H1 (cell line): ENCODE measurements at regions not wholly inside any gene's neighbourhood (a gene's known extent, or its start where the extent isn't known, plus 50 kb on each side); places are given as distances from the start of the nearest gene placed in this dataset.

ENCODE experiments used
- CTCF ChIA-PET: fragments of 300-600 bp; sonication (Branson Sonifier 250); formaldehyde crosslinking; loops from one replicate; lab custom pipeline; 2021; ENCODE audit not compliant: partially characterized antibody; lab: Charles Lee
- POLR2A ChIA-PET: fragments of 300-600 bp; sonication (Branson Sonifier 250); formaldehyde crosslinking; loops from one replicate; lab custom pipeline; 2021; ENCODE audit warnings: inconsistent platforms; ENCODE audit not compliant: partially characterized antibody; lab: Charles Lee
- DNase-seq, 2 experiments: peaks; one replicate each; pipeline versions ENCODE4 v3.0.0 to v3.0.0-alpha.2; 2010 to 2022; ENCODE audit warnings: low spot score in 2 of 2, low read depth in 1 of 2, mixed read lengths in 1 of 2
- FAIRE-seq: peaks from 2 replicates; lab custom pipeline; 2011; peaks lifted over from hg19 to GRCh38; lab: Jason Lieb, UNC
- H2AFZ ChIP-seq: 2 replicates; pipeline ENCODE4 v1.8.1; 2012; ENCODE audit warnings: low read length, inconsistent platforms
- H2AK5ac ChIP-seq: 2 replicates; pipeline ENCODE4 v1.6.1; 2013; ENCODE audit warnings: low read depth, low read length
- H2BK120ac ChIP-seq: replicated peaks from 2 replicates; pipeline ENCODE3; 2013; ENCODE audit warnings: low read depth, low read length, inconsistent platforms
- H2BK12ac ChIP-seq: 2 replicates; pipeline ENCODE4 v1.6.1; 2013; ENCODE audit warnings: low read depth, low read length
- H2BK15ac ChIP-seq: 2 replicates; pipeline ENCODE4 v1.6.1; 2013; ENCODE audit warnings: low read length
- H2BK20ac ChIP-seq: 2 replicates; pipeline ENCODE4 v1.6.1; 2013; ENCODE audit warnings: low read length
- H2BK5ac ChIP-seq: 2 replicates; pipeline ENCODE4 v1.6.1; 2013; ENCODE audit warnings: low read depth, low read length
- H3K14ac ChIP-seq: 2 replicates; pipeline ENCODE4 v1.6.1; 2013; ENCODE audit warnings: inconsistent platforms; ENCODE audit not compliant: insufficient read length
- H3K18ac ChIP-seq: 2 replicates; pipeline ENCODE4 v1.6.1; 2013; ENCODE audit warnings: low read length; ENCODE audit errors: extremely low read depth
- H3K23ac ChIP-seq: 2 replicates; pipeline ENCODE4 v1.6.1; 2013; ENCODE audit warnings: inconsistent platforms; ENCODE audit not compliant: insufficient read length
- H3K23me2 ChIP-seq: 2 replicates; pipeline ENCODE4 v1.6.1; 2013; ENCODE audit warnings: low read depth, low read length
- H3K27ac ChIP-seq: 2 replicates; pipeline ENCODE4 v1.6.1; 2011; ENCODE audit warnings: low read depth, low read length, inconsistent platforms
- H3K27me3 ChIP-seq, 4 experiments: replicated peaks in 1 of 4; 1 replicate in 1 of 4; 2 replicates in 3 of 4; pipeline versions ENCODE4 v1.6.1 to v1.8.1; 2011 to 2013; ENCODE audit warnings: low read length in 3 of 4, mild to moderate bottlenecking in 3 of 4, inconsistent platforms in 2 of 4, mixed read lengths in 2 of 4, moderate library complexity in 1 of 4; ENCODE audit not compliant: control insufficient read depth in 3 of 4, insufficient read depth in 3 of 4; ENCODE audit errors: extremely low read depth in 1 of 4
- H3K36me3 ChIP-seq, 4 experiments: 2 replicates each; pipeline versions ENCODE4 v1.6.1 to v1.8.1; 2011 to 2013; ENCODE audit warnings: mild to moderate bottlenecking in 4 of 4, low read length in 3 of 4, moderate library complexity in 2 of 4, control low read depth in 1 of 4, inconsistent platforms in 1 of 4; ENCODE audit not compliant: insufficient read depth in 4 of 4, control insufficient read depth in 2 of 4
- H3K4ac ChIP-seq: replicated peaks from 2 replicates; pipeline ENCODE3; 2013; ENCODE audit warnings: low read length, low read depth, mixed read lengths, inconsistent platforms; ENCODE audit not compliant: insufficient read length
- H3K4me1 ChIP-seq, 4 experiments: replicated peaks in 1 of 4; 1 replicate in 1 of 4; 2 replicates in 3 of 4; pipeline versions ENCODE4 v1.6.1 to v1.8.1; 2011 to 2013; ENCODE audit warnings: low read length in 3 of 4, inconsistent platforms in 2 of 4, mixed read lengths in 1 of 4; ENCODE audit not compliant: insufficient read depth in 4 of 4, control insufficient read depth in 3 of 4
- H3K4me2 ChIP-seq, 2 experiments: 2 replicates each; pipeline versions ENCODE4 v1.6.1 to v1.8.1; 2011 to 2013; ENCODE audit warnings: low read depth in 2 of 2, low read length in 2 of 2, control low read depth in 1 of 2, inconsistent platforms in 1 of 2, mild to moderate bottlenecking in 1 of 2; ENCODE audit not compliant: insufficient read depth in 1 of 2
- H3K4me3 ChIP-seq, 4 experiments: fragments of 200-600, 300-600 bp in 1 of 4; sonication (generic), shearing (Covaris generic), sonication (Bioruptor Twin) in 1 of 4; 2 replicates each; pipeline versions ENCODE4 v1.5.1 to v1.8.1; 2011 to 2016; ENCODE audit warnings: low read length in 4 of 4, low read depth in 3 of 4, control low read depth in 2 of 4, inconsistent platforms in 2 of 4, mild to moderate bottlenecking in 2 of 4, mixed read lengths in 1 of 4, moderate library complexity in 1 of 4; ENCODE audit not compliant: insufficient read depth in 2 of 4; ENCODE audit errors: extremely low read depth in 1 of 4
- H3K56ac ChIP-seq: replicated peaks from 2 replicates; pipeline ENCODE3; 2013; ENCODE audit warnings: low read depth, mild to moderate bottlenecking, mixed read lengths, low read length, inconsistent platforms; ENCODE audit not compliant: insufficient read length
- H3K79me1 ChIP-seq: 2 replicates; pipeline ENCODE4 v1.6.1; 2013; ENCODE audit warnings: low read depth, low read length, control low read depth
- H3K79me2 ChIP-seq, 2 experiments: 2 replicates each; pipeline versions ENCODE4 v1.6.1 to v1.8.1; 2012 to 2013; ENCODE audit warnings: low read length in 2 of 2, mild to moderate bottlenecking in 2 of 2, inconsistent platforms in 1 of 2; ENCODE audit not compliant: insufficient read depth in 2 of 2, control insufficient read depth in 1 of 2
- H3K9ac ChIP-seq, 4 experiments: replicated peaks in 1 of 4; 1 replicate in 1 of 4; 2 replicates in 3 of 4; pipeline versions ENCODE4 v1.6.1 to v1.8.1; 2011 to 2013; ENCODE audit warnings: low read depth in 3 of 4, low read length in 3 of 4, control low read depth in 2 of 4, mild to moderate bottlenecking in 2 of 4, moderate library complexity in 2 of 4, inconsistent platforms in 1 of 4; ENCODE audit errors: extremely low read depth in 1 of 4
- H3K9me3 ChIP-seq, 2 experiments: 2 replicates each; pipeline versions ENCODE4 v1.6.1 to v1.8.1; 2012 to 2013; ENCODE audit warnings: mild to moderate bottlenecking in 2 of 2, moderate library complexity in 2 of 2, control low read depth in 1 of 2, inconsistent platforms in 1 of 2, low read depth in 1 of 2, low read length in 1 of 2, mixed read lengths in 1 of 2; ENCODE audit not compliant: insufficient read depth in 2 of 2
- H4K20me1 ChIP-seq, 2 experiments: replicated peaks in 1 of 2; 2 replicates each; pipeline versions ENCODE3 to v1.8.1; 2011 to 2013; ENCODE audit warnings: inconsistent platforms in 2 of 2, low read length in 2 of 2, mild to moderate bottlenecking in 1 of 2; ENCODE audit not compliant: insufficient read depth in 2 of 2, control insufficient read depth in 1 of 2
- H4K5ac ChIP-seq: 2 replicates; pipeline ENCODE4 v1.6.1; 2013; ENCODE audit warnings: low read length, low read depth, mixed read lengths, inconsistent platforms; ENCODE audit not compliant: insufficient read length
- H4K8ac ChIP-seq: 2 replicates; pipeline ENCODE4 v1.8.0; 2013; ENCODE audit warnings: mild to moderate bottlenecking, moderate library complexity, low read length, inconsistent platforms; ENCODE audit not compliant: insufficient read depth; ENCODE audit errors: extremely low read depth
- H4K91ac ChIP-seq: replicated peaks from 2 replicates; pipeline ENCODE3; 2013; ENCODE audit warnings: low read length, mixed read lengths, inconsistent platforms; ENCODE audit not compliant: insufficient read length
- CREB1 ChIP-seq: IDR thresholded peaks from 2 replicates; pipeline ENCODE4 v1.6.1; 2012; ENCODE audit warnings: inconsistent platforms
- GTF2F1 ChIP-seq: IDR thresholded peaks from 2 replicates; pipeline ENCODE4 v1.6.1; 2012; ENCODE audit warnings: low read depth, low read length, improper control_type of control experiment, borderline replicate concordance
- NANOG ChIP-seq: IDR thresholded peaks from 2 replicates; pipeline ENCODE4 v1.6.1; 2011; ENCODE audit warnings: low read length, low read depth, mild to moderate bottlenecking, inconsistent platforms; ENCODE audit not compliant: insufficient read depth, poor library complexity, severe bottlenecking
- WGBS, 2 experiments: shearing (Covaris generic) in 1 of 2; methylation state at CpG; one replicate each; pipeline versions ENCODE4 v1.1.6 to v1.1.7; 2013 to 2015; ENCODE audit warnings: low lambda C conversion rate in 2 of 2, mixed read lengths in 2 of 2, inconsistent platforms in 1 of 2, low coverage in 1 of 2, missing lambda C conversion rate in 1 of 2; ENCODE audit not compliant: insufficient replicate concordance in 2 of 2, insufficient coverage in 1 of 2, insufficient read length in 1 of 2; ENCODE audit errors: extremely low coverage in 1 of 2, missing lambda C conversion rate in 1 of 2; 5-methylcytosine and 5-hydroxymethylcytosine counted together

- H4K8ac ChIP-seq, result no peak overlapping the region
- 81% methylated on average over 2 of the region's 2 CpGs; no CpG with 5 or more reads in 1 of the 2 experiments for WGBS, 2 experiments
- POLR2A ChIA-PET, result no interaction called here
Measured at GRCh38 chr10:90193240-90193985, 492.0 kb downstream of the KIF20B start.

More at GRCh38 chr10:90193240-90193985, 492.0 kb downstream of the KIF20B start:
- H4K91ac ChIP-seq, result no peak overlapping the region
- no peaks in the 10 kb centered on the region for H3K4me1 ChIP-seq
- H3K23me2 ChIP-seq, result no peaks in the 10 kb centered on the region
- H2AFZ ChIP-seq, result no peak overlapping the region
- no peak overlapping the region for H2BK120ac ChIP-seq
- H2BK12ac ChIP-seq, result no peak overlapping the region
- H3K18ac ChIP-seq, result no peak overlapping the region
- no peak overlapping the region for H3K4ac ChIP-seq
- H3K4me3 ChIP-seq, result no peak overlapping the region
- H3K9me3 ChIP-seq, result no peaks in the 10 kb centered on the region
- H4K20me1 ChIP-seq, result no peaks in the 10 kb centered on the region
- no peak overlapping the region for H2BK20ac ChIP-seq
- TF ChIP-seq NANOG (no peak), CREB1 (no peak), GTF2F1 (no peak)
- H3K79me2 ChIP-seq, result no peaks in the 10 kb centered on the region
- H3K14ac ChIP-seq, result no peak overlapping the region
- H3K79me1 ChIP-seq, result no peaks in the 10 kb centered on the region
- H3K9ac ChIP-seq, result no peak overlapping the region
- CTCF ChIA-PET, result no interaction called here
- no peak overlapping the region for H3K27ac ChIP-seq
- no peak overlapping the region for H3K4me2 ChIP-seq
- H3K27me3 ChIP-seq, result peaks cover 0 to 1% (median 0%) of the 10 kb centered on the region in 4 experiments; a peak in 1 of 7 replicates
- no peak overlapping the region for H4K5ac ChIP-seq
- no peak overlapping the region for H2BK5ac ChIP-seq
- FAIRE-seq, result no peak
- no peaks in the 10 kb centered on the region for H3K36me3 ChIP-seq
- no peak overlapping the region for H3K23ac ChIP-seq
- H2AK5ac ChIP-seq, result no peak overlapping the region
- H3K56ac ChIP-seq, result no peak overlapping the region
- no peak for DNase-seq
- no peak overlapping the region for H2BK15ac ChIP-seq
